ENCODE measurements at regions not wholly inside any gene's neighbourhood (a gene's known extent, or its start where the extent isn't known, plus 50 kb on each side); places are given as distances from the start of the nearest gene placed in this dataset.

DNA sequence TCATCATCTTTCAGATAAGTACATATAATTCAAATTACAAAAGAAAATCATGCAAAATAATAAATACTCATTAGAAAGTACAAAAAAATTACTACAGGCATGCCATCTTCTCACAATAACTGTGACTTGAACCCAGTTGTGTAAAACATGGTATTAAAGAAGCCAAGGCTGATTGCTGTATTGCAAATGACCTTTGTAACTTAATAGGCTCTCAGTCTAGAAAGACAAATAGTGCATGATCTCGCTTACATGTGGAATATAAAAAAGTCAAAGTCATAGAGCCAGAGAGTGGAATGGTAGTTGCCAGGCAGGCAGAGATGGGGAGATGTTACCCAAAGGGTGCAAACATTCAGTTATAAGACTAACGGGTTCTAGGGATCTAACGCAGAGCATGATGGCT is 626.1 kb downstream of the COL12A1 start:
- CTCF ChIA-PET = no interaction called here
- H3K4me1 Mint-ChIP-seq = no peaks in the 10 kb centered on the region
- no peaks in the 10 kb centered on the region for H3K9me3 ChIP-seq (ENCODE audit: control extremely low read depth in 1 of 3, control insufficient read depth in 2 of 3, insufficient read depth in 1 of 3, low read length in 2 of 3)
- no peaks in the 10 kb centered on the region for H3K9me3 Mint-ChIP-seq (ENCODE audit: insufficient read depth)
- no peaks in the 10 kb centered on the region for H3K4me1 ChIP-seq (ENCODE audit: control insufficient read depth in 2 of 2, insufficient read depth in 2 of 2, low read length in 2 of 2)
- WGBS (ENCODE audit: insufficient coverage) = 100% methylated on average over 1 of the region's 3 CpGs
- H3K4me2 ChIP-seq (replicated peaks; ENCODE audit: low read depth, low read length, poor library complexity, severe bottlenecking) = no peak overlapping the region
- H3K4me3 Mint-ChIP-seq = no peak overlapping the region
- TF ChIP-seq, protein P1, sequence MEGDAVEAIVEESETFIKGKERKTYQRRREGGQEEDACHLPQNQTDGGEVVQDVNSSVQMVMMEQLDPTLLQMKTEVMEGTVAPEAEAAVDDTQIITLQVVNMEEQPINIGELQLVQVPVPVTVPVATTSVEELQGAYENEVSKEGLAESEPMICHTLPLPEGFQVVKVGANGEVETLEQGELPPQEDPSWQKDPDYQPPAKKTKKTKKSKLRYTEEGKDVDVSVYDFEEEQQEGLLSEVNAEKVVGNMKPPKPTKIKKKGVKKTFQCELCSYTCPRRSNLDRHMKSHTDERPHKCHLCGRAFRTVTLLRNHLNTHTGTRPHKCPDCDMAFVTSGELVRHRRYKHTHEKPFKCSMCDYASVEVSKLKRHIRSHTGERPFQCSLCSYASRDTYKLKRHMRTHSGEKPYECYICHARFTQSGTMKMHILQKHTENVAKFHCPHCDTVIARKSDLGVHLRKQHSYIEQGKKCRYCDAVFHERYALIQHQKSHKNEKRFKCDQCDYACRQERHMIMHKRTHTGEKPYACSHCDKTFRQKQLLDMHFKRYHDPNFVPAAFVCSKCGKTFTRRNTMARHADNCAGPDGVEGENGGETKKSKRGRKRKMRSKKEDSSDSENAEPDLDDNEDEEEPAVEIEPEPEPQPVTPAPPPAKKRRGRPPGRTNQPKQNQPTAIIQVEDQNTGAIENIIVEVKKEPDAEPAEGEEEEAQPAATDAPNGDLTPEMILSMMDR (IDR thresholded peaks at IDR 0.05) = no peak
- TF ChIP-seq EZH2 (IDR thresholded peaks at IDR 0.05; ENCODE audit: borderline replicate concordance, insufficient read depth, low read depth, low read length, poor library complexity, severe bottlenecking) = no peak
- no peak overlapping the region for H2AFZ ChIP-seq (ENCODE audit: insufficient read depth, low read depth, low read length, poor library complexity, severe bottlenecking)
- intact Hi-C loops (cut with micrococcal nuclease) = no loop called here
- no peaks in the 10 kb centered on the region for H4K20me1 ChIP-seq (ENCODE audit: control insufficient read depth, insufficient read depth, low read length, poor library complexity, severe bottlenecking)
- no peaks in the 10 kb centered on the region for H3K27me3 ChIP-seq (replicated peaks in 1 of 4; ENCODE audit: control extremely low read depth in 1 of 4, control insufficient read depth in 3 of 4, insufficient read depth in 4 of 4, low read length in 3 of 4)
- H3K36me3 ChIP-seq (replicated peaks in 1 of 2; ENCODE audit: control extremely low read depth in 1 of 2, control insufficient read depth in 1 of 2, extremely low read depth in 1 of 2, insufficient read depth in 2 of 2, low read length in 1 of 2) = no peaks in the 10 kb centered on the region
- H3K4me3 ChIP-seq (ENCODE audit: control extremely low read depth in 1 of 5, extremely low read depth in 1 of 5, insufficient read depth in 1 of 5, low read depth in 2 of 5, low read length in 4 of 5) = no peak overlapping the region
- DNase-seq = no peak
- no peaks in the 10 kb centered on the region for H3K27me3 Mint-ChIP-seq
- no peak overlapping the region for H3K27ac ChIP-seq (ENCODE audit: low read length in 2 of 2)
- no peak overlapping the region for H3K27ac Mint-ChIP-seq
- no peaks in the 10 kb centered on the region for H3K79me2 ChIP-seq (ENCODE audit: control insufficient read depth, insufficient read depth, low read length)
- POLR2A ChIA-PET = no interaction called here
- H3K9ac ChIP-seq (ENCODE audit: low read length) = no peak overlapping the region
- ATAC-seq (ENCODE audit: low read depth) = no peak

DNA sequence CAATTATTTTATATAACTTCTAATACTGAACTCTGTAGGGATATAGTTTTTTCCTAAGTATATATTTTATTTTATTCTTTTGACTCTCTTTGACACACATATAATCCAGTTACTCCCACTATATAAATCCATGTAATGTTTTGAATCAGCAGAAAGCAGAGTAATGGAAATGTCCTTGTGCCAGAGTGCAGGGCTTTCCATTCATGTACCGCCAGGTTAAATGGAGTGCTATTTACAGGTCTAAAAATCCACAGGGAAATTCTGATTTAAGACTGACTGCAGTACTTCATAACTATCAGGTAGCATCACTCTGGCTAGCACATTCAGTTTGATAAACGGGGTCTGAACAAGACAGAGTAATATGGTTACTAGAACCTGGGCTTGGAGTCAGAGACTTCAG is 626.8 kb downstream of the COL12A1 start:
- no peaks in the 10 kb centered on the region for H3K27me3 Mint-ChIP-seq
- Histone ChIP-seq H3K9me3 (ENCODE audit: control extremely low read depth in 1 of 3, control insufficient read depth in 2 of 3, insufficient read depth in 1 of 3, low read length in 2 of 3) (no peaks in the 10 kb centered on the region), H3K4me2 (replicated peaks; ENCODE audit: low read depth, low read length, poor library complexity, severe bottlenecking) (no peak overlapping the region), H3K4me1 (ENCODE audit: control insufficient read depth in 2 of 2, insufficient read depth in 2 of 2, low read length in 2 of 2) (no peaks in the 10 kb centered on the region), H3K27me3 (replicated peaks in 1 of 4; ENCODE audit: control extremely low read depth in 1 of 4, control insufficient read depth in 3 of 4, insufficient read depth in 4 of 4, low read length in 3 of 4) (no peaks in the 10 kb centered on the region), H3K36me3 (replicated peaks in 1 of 2; ENCODE audit: control extremely low read depth in 1 of 2, control insufficient read depth in 1 of 2, extremely low read depth in 1 of 2, insufficient read depth in 2 of 2, low read length in 1 of 2) (no peaks in the 10 kb centered on the region), H3K4me3 (ENCODE audit: control extremely low read depth in 1 of 5, extremely low read depth in 1 of 5, insufficient read depth in 1 of 5, low read depth in 2 of 5, low read length in 4 of 5) (no peak overlapping the region), H3K79me2 (ENCODE audit: control insufficient read depth, insufficient read depth, low read length) (no peaks in the 10 kb centered on the region), H4K20me1 (ENCODE audit: control insufficient read depth, insufficient read depth, low read length, poor library complexity, severe bottlenecking) (no peaks in the 10 kb centered on the region), H3K9ac (ENCODE audit: low read length) (no peak overlapping the region), H3K27ac (ENCODE audit: low read length in 2 of 2) (no peak overlapping the region), H2AFZ (ENCODE audit: insufficient read depth, low read depth, low read length, poor library complexity, severe bottlenecking) (no peak overlapping the region)
- TF ChIP-seq, protein P1 (IDR thresholded peaks at IDR 0.05) = no peak
- no peak for TF ChIP-seq EZH2 (IDR thresholded peaks at IDR 0.05; ENCODE audit: borderline replicate concordance, insufficient read depth, low read depth, low read length, poor library complexity, severe bottlenecking)
- H3K27ac Mint-ChIP-seq = no peak overlapping the region
- POLR2A ChIA-PET = no interaction called here
- DNase-seq (no peak), ATAC-seq (ENCODE audit: low read depth) (no peak)
- no peak overlapping the region for H3K4me3 Mint-ChIP-seq
- no peaks in the 10 kb centered on the region for H3K9me3 Mint-ChIP-seq (ENCODE audit: insufficient read depth)
- H3K4me1 Mint-ChIP-seq = no peaks in the 10 kb centered on the region
- intact Hi-C loops (cut with micrococcal nuclease) = no loop called here
- CTCF ChIA-PET = no interaction called here
- 100% methylated on average over 1 of the region's 2 CpGs for WGBS (ENCODE audit: insufficient coverage)
